DND-41 (cell line): ENCODE measurements at regions not wholly inside any gene's neighbourhood (a gene's known extent, or its start where the extent isn't known, plus 50 kb on each side); places are given as distances from the start of the nearest gene placed in this dataset.

Experiments
- ATAC-seq: fragments of 200-7000 bp; cut with Tn5 transposase; 3 replicates; pipeline ENCODE4 v1.9.1; 2021; ENCODE audit warnings: low read depth; ENCODE audit not compliant: insufficient read depth
- DNase-seq: peaks from one replicate; pipeline ENCODE4 v3.0.0-alpha.2; 2020
- H2AFZ ChIP-seq: 2 replicates; pipeline ENCODE4 v1.6.0; 2012; ENCODE audit warnings: low read depth, low read length
- H3K27ac ChIP-seq: 2 replicates; pipeline ENCODE4 v1.5.1; 2012; ENCODE audit warnings: low read length, inconsistent platforms
- H3K27me3 ChIP-seq: fragments of 200-600 bp; sonication (generic); 2 replicates; pipeline ENCODE4 v1.6.0; 2012; ENCODE audit warnings: low read length, mild to moderate bottlenecking, inconsistent platforms; ENCODE audit not compliant: insufficient read depth, poor library complexity
- H3K36me3 ChIP-seq: 2 replicates; pipeline ENCODE4 v1.5.1; 2012; ENCODE audit warnings: low read length, inconsistent platforms; ENCODE audit not compliant: insufficient read depth
- H3K4me1 ChIP-seq: 2 replicates; pipeline ENCODE4 v1.5.1; 2012; ENCODE audit warnings: mild to moderate bottlenecking, low read length; ENCODE audit not compliant: insufficient read depth
- H3K4me2 ChIP-seq: 2 replicates; pipeline ENCODE4 v1.6.0; 2012; ENCODE audit warnings: mild to moderate bottlenecking, moderate library complexity, low read length, inconsistent platforms; ENCODE audit not compliant: insufficient read depth
- H3K4me3 ChIP-seq, 2 experiments: fragments of 200-600 bp in 1 of 2; shearing (Covaris generic) in 1 of 2; 2 replicates each; pipeline ENCODE4 v1.5.1; 2012 to 2016; ENCODE audit warnings: inconsistent platforms in 2 of 2, low read length in 2 of 2, mild to moderate bottlenecking in 2 of 2, low read depth in 1 of 2, moderate library complexity in 1 of 2
- H3K79me2 ChIP-seq: 2 replicates; pipeline ENCODE4 v1.6.0; 2012; ENCODE audit warnings: low read length, inconsistent platforms; ENCODE audit not compliant: insufficient read depth
- H3K9ac ChIP-seq: 2 replicates; pipeline ENCODE4 v1.6.0; 2012; ENCODE audit warnings: low read depth, mild to moderate bottlenecking, inconsistent platforms, low read length, moderate library complexity
- H3K9me3 ChIP-seq: 2 replicates; pipeline ENCODE4 v1.5.1; 2012; ENCODE audit warnings: low read length, moderate library complexity, mild to moderate bottlenecking, inconsistent platforms; ENCODE audit not compliant: insufficient read depth, severe bottlenecking
- H4K20me1 ChIP-seq: 2 replicates; pipeline ENCODE4 v1.6.0; 2012; ENCODE audit warnings: low read length; ENCODE audit not compliant: insufficient read depth
- CTCF ChIP-seq: IDR thresholded peaks from 2 replicates; pipeline ENCODE4 v1.5.1; 2012; ENCODE audit warnings: borderline replicate concordance, low read length, moderate library complexity, mild to moderate bottlenecking; ENCODE audit not compliant: poor library complexity, severe bottlenecking; ENCODE audit errors: extremely low read depth
- EZH2 ChIP-seq: IDR thresholded peaks from 3 replicates; pipeline ENCODE4 v1.6.1; 2012; ENCODE audit warnings: borderline replicate concordance, low read depth, mild to moderate bottlenecking, moderate library complexity, low read length, inconsistent platforms; ENCODE audit not compliant: severe bottlenecking

GRCh38 chr16:47855431-47855830, 300.4 kb downstream of the ABCC12 start:
- Histone ChIP-seq H3K9ac (no peak overlapping the region), H3K4me3 (no peak overlapping the region), H3K4me1 (no peaks in the 10 kb centered on the region), H3K36me3 (no peaks in the 10 kb centered on the region), H3K79me2 (no peaks in the 10 kb centered on the region), H2AFZ (no peak overlapping the region), H4K20me1 (no peaks in the 10 kb centered on the region; the same call in 1 of the 2 replicates), H3K27me3 (no peaks in the 10 kb centered on the region), H3K27ac (no peak overlapping the region), H3K4me2 (no peak overlapping the region), H3K9me3 (no peaks in the 10 kb centered on the region)
- ATAC-seq (no peak), DNase-seq (no peak)
- TF ChIP-seq CTCF: no peak
- TF ChIP-seq EZH2: no peak

GRCh38 chr16:47854737-47855136, 301.1 kb downstream of the ABCC12 start:
- Histone ChIP-seq H3K27ac (no peak overlapping the region), H3K36me3 (no peaks in the 10 kb centered on the region), H4K20me1 (no peaks in the 10 kb centered on the region; the same call in 1 of the 2 replicates), H2AFZ (no peak overlapping the region), H3K27me3 (peaks cover 1% of the 10 kb centered on the region), H3K79me2 (no peaks in the 10 kb centered on the region), H3K4me3 (no peak overlapping the region), H3K9ac (no peak overlapping the region), H3K4me1 (no peaks in the 10 kb centered on the region), H3K9me3 (no peaks in the 10 kb centered on the region), H3K4me2 (no peak overlapping the region)
- DNase-seq: no peak
- no peak for ATAC-seq
- TF ChIP-seq EZH2: no peak
- no peak for TF ChIP-seq CTCF

- TF ChIP-seq EZH2: no peak
- TF ChIP-seq CTCF: no peak
- Histone ChIP-seq H3K4me1 (no peaks in the 10 kb centered on the region), H3K27ac (no peak overlapping the region), H3K4me2 (no peak overlapping the region), H3K36me3 (no peaks in the 10 kb centered on the region), H3K4me3 (no peak overlapping the region), H2AFZ (no peak overlapping the region), H3K79me2 (no peaks in the 10 kb centered on the region), H4K20me1 (no peaks in the 10 kb centered on the region; the same call in 1 of the 2 replicates), H3K9me3 (no peaks in the 10 kb centered on the region), H3K9ac (no peak overlapping the region), H3K27me3 (peaks cover 3% of the 10 kb centered on the region)
- ATAC-seq (no peak), DNase-seq (no peak)
Observed at GRCh38 chr16:47852991-47853390, 302.8 kb downstream of the ABCC12 start.

- no peak for TF ChIP-seq CTCF
- no peak for TF ChIP-seq EZH2
- Histone ChIP-seq H3K27me3 (peaks cover 3% of the 10 kb centered on the region), H3K27ac (no peak overlapping the region), H3K9me3 (no peaks in the 10 kb centered on the region), H3K36me3 (no peaks in the 10 kb centered on the region), H3K4me3 (no peak overlapping the region), H4K20me1 (no peaks in the 10 kb centered on the region; the same call in 1 of the 2 replicates), H3K4me2 (no peak overlapping the region), H3K79me2 (no peaks in the 10 kb centered on the region), H3K9ac (no peak overlapping the region), H3K4me1 (no peaks in the 10 kb centered on the region), H2AFZ (no peak overlapping the region)
- ATAC-seq (no peak), DNase-seq (no peak)
Observed at GRCh38 chr16:47851146-47851545, 304.6 kb downstream of the ABCC12 start.
